Mucosa of stomach (tissue), 1 donor: ENCODE measurements at regions not wholly inside any gene's neighbourhood (a gene's known extent, or its start where the extent isn't known, plus 50 kb on each side); places are given as distances from the start of the nearest gene placed in this dataset.
"Not testable (repeated sequence)": the region's sequence is repeated elsewhere in the genome, so short reads cannot be mapped to it uniquely, and the experiment has no call there.

ENCODE experiments used
- H3K27me3 ChIP-seq: one replicate; pipeline ENCODE4 v1.7.0; 2013; ENCODE audit warnings: mild to moderate bottlenecking, low read length; ENCODE audit not compliant: control insufficient read depth, insufficient read depth
- H3K36me3 ChIP-seq: one replicate; pipeline ENCODE4 v1.7.0; 2013; ENCODE audit warnings: low read length; ENCODE audit not compliant: control insufficient read depth, insufficient read depth
- H3K4me1 ChIP-seq: one replicate; pipeline ENCODE4 v1.7.0; 2013; ENCODE audit warnings: mild to moderate bottlenecking, low read length; ENCODE audit not compliant: control insufficient read depth, insufficient read depth
- H3K4me3 ChIP-seq: one replicate; pipeline ENCODE4 v1.7.0; 2013; ENCODE audit warnings: low read length
- H3K9ac ChIP-seq: one replicate; pipeline ENCODE4 v1.7.0; 2013; ENCODE audit warnings: mild to moderate bottlenecking, low read length, moderate library complexity
- H3K9me3 ChIP-seq: one replicate; pipeline ENCODE4 v1.7.0; 2013; ENCODE audit warnings: mild to moderate bottlenecking, low read length, moderate library complexity; ENCODE audit not compliant: control insufficient read depth
- donor health status: Pancreatic carcinoma.

GRCh38 chr6:167702241-167702827, 124.4 kb upstream of the AFDN start:
- Histone ChIP-seq H3K4me3 (no peak overlapping the region), H3K36me3 (no peaks in the 10 kb centered on the region), H3K4me1 (peaks cover 20% of the 10 kb centered on the region)

GRCh38 chr6:167703347-167703746, 123.4 kb upstream of the AFDN start:
- Histone ChIP-seq H3K4me3 (no peak overlapping the region), H3K4me1 (peaks cover 20% of the 10 kb centered on the region), H3K36me3 (no peaks in the 10 kb centered on the region), H3K9ac (no peak overlapping the region), H3K27me3 (peaks cover 8% of the 10 kb centered on the region), H3K9me3 (no peaks in the 10 kb centered on the region)

More at GRCh38 chr6:167702241-167702827, 124.4 kb upstream of the AFDN start:
- H3K9me3 ChIP-seq = no peaks in the 10 kb centered on the region
- H3K9ac ChIP-seq = no peak overlapping the region
- peaks cover 6% of the 10 kb centered on the region for H3K27me3 ChIP-seq

GRCh38 chr6:167703781-167704180, 122.9 kb upstream of the AFDN start:
- peaks cover 8% of the 10 kb centered on the region for H3K27me3 ChIP-seq
- no peaks in the 10 kb centered on the region for H3K9me3 ChIP-seq
- no peaks in the 10 kb centered on the region for H3K36me3 ChIP-seq
- no peak overlapping the region for H3K9ac ChIP-seq
- no peak overlapping the region for H3K4me3 ChIP-seq
- peaks cover 20% of the 10 kb centered on the region for H3K4me1 ChIP-seq

GRCh38 chr6:167704396-167704901, 122.3 kb upstream of the AFDN start:
- Histone ChIP-seq H3K4me1 (peaks cover 14% of the 10 kb centered on the region), H3K9ac (no peak overlapping the region), H3K9me3 (no peaks in the 10 kb centered on the region), H3K4me3 (no peak overlapping the region), H3K36me3 (no peaks in the 10 kb centered on the region), H3K27me3 (peaks cover 8% of the 10 kb centered on the region)

- Histone ChIP-seq H3K4me3 (no peak overlapping the region), H3K9me3 (no peaks in the 10 kb centered on the region), H3K36me3 (no peaks in the 10 kb centered on the region), H3K27me3 (peaks cover 8% of the 10 kb centered on the region), H3K4me1 (peaks cover 8% of the 10 kb centered on the region), H3K9ac (no peak overlapping the region)
Observed at GRCh38 chr6:167705211-167705750, 121.4 kb upstream of the AFDN start.

GRCh38 chr6:167706313-167707109, 120.2 kb upstream of the AFDN start:
- no peaks in the 10 kb centered on the region for H3K36me3 ChIP-seq
- peaks cover 8% of the 10 kb centered on the region for H3K27me3 ChIP-seq
- no peak overlapping the region for H3K4me3 ChIP-seq

GRCh38 chr6:167707686-167708500, 118.8 kb upstream of the AFDN start:
- Histone ChIP-seq H3K4me1 (peaks cover 19% of the 10 kb centered on the region), H3K36me3 (no peaks in the 10 kb centered on the region), H3K4me3 (no peak overlapping the region), H3K9ac (no peak overlapping the region), H3K9me3 (no peaks in the 10 kb centered on the region), H3K27me3 (peaks cover 9% of the 10 kb centered on the region)

More at GRCh38 chr6:167706313-167707109, 120.2 kb upstream of the AFDN start:
- Histone ChIP-seq H3K9ac (no peak overlapping the region), H3K4me1 (peaks cover 9% of the 10 kb centered on the region), H3K9me3 (no peaks in the 10 kb centered on the region)

GRCh38 chr6:167708501-167709094, 118.1 kb upstream of the AFDN start:
- Histone ChIP-seq H3K4me1 (peaks cover 20% of the 10 kb centered on the region), H3K9me3 (no peaks in the 10 kb centered on the region), H3K36me3 (no peaks in the 10 kb centered on the region), H3K9ac (no peak overlapping the region), H3K27me3 (peaks cover 13% of the 10 kb centered on the region), H3K4me3 (no peak overlapping the region)

- Histone ChIP-seq H3K27me3 (peaks cover 13% of the 10 kb centered on the region), H3K4me3 (no peak overlapping the region), H3K36me3 (no peaks in the 10 kb centered on the region), H3K4me1 (peaks cover 20% of the 10 kb centered on the region), H3K9ac (no peak overlapping the region), H3K9me3 (no peaks in the 10 kb centered on the region)
Observed at GRCh38 chr6:167709196-167709595, 117.5 kb upstream of the AFDN start.

GRCh38 chr6:167709776-167710336, 116.9 kb upstream of the AFDN start:
- not testable (repeated sequence) for H3K9ac ChIP-seq, H3K4me3 ChIP-seq, H3K9me3 ChIP-seq, H3K36me3 ChIP-seq
- Histone ChIP-seq H3K4me1 (peaks cover 20% of the 10 kb centered on the region), H3K27me3 (peaks cover 13% of the 10 kb centered on the region)

GRCh38 chr6:167710363-167710920, 116.3 kb upstream of the AFDN start:
- no peak overlapping the region for H3K9ac ChIP-seq
- peaks cover 20% of the 10 kb centered on the region for H3K4me1 ChIP-seq
- no peaks in the 10 kb centered on the region for H3K9me3 ChIP-seq
- H3K27me3 ChIP-seq = peaks cover 13% of the 10 kb centered on the region
- H3K36me3 ChIP-seq = no peaks in the 10 kb centered on the region
- no peak overlapping the region for H3K4me3 ChIP-seq
